C4-2B (cell line): ENCODE measurements at regions not wholly inside any gene's neighbourhood (a gene's known extent, or its start where the extent isn't known, plus 50 kb on each side); places are given as distances from the start of the nearest gene placed in this dataset.

Experiments used
- ZFX ChIP-seq: fragments of 450-650 bp; IDR thresholded peaks from 2 replicates; pipeline ENCODE4 v1.6.1; 2017
- TF ChIP-seq, protein P1 (sequence below): fragments of 450-650 bp; conservative IDR thresholded peaks from 2 replicates; pipeline ENCODE4 v1.5.1; 2017; ENCODE audit warnings: mild to moderate bottlenecking

DNA sequence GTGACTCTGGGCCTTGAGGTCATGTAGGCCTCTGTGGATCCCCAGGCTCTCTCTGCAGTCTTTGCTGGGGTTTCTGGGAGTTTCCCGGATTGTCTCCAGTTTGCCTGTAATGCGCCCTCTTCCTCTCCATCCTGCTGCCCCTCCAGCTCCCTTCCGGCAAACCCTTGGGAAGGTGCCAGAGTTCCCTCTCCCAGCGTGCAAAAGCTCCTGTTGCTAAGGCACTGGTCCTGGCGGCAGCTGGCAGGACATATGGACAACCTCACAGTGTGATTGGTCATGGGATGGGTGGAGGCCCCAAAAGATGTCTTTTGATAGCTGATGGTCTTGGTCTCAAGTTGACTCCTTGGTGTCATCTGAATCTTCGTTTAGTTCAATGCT is 320.1 kb downstream of the CYP26B1 start:
- TF ChIP-seq, protein P1, sequence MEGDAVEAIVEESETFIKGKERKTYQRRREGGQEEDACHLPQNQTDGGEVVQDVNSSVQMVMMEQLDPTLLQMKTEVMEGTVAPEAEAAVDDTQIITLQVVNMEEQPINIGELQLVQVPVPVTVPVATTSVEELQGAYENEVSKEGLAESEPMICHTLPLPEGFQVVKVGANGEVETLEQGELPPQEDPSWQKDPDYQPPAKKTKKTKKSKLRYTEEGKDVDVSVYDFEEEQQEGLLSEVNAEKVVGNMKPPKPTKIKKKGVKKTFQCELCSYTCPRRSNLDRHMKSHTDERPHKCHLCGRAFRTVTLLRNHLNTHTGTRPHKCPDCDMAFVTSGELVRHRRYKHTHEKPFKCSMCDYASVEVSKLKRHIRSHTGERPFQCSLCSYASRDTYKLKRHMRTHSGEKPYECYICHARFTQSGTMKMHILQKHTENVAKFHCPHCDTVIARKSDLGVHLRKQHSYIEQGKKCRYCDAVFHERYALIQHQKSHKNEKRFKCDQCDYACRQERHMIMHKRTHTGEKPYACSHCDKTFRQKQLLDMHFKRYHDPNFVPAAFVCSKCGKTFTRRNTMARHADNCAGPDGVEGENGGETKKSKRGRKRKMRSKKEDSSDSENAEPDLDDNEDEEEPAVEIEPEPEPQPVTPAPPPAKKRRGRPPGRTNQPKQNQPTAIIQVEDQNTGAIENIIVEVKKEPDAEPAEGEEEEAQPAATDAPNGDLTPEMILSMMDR: no peak
- no peak for TF ChIP-seq ZFX
